CD14-positive monocyte (primary cell): ENCODE measurements at regions not wholly inside any gene's neighbourhood (a gene's known extent, or its start where the extent isn't known, plus 50 kb on each side); places are given as distances from the start of the nearest gene placed in this dataset.

ENCODE experiments used
- DNase-seq, 3 donors: peaks; one replicate each; pipeline ENCODE4 v3.0.0-alpha.2; 2011 to 2022
- H2AFZ ChIP-seq: 2 replicates; pipeline ENCODE4 v1.6.0; 2012; ENCODE audit warnings: mild to moderate bottlenecking, low read depth, low read length, inconsistent platforms; ENCODE audit not compliant: insufficient read depth, poor library complexity, severe bottlenecking
- H3K27ac ChIP-seq, 2 donors: 1 replicate in 1 of 2; 2 replicates in 1 of 2; pipeline ENCODE4 v1.5.1; 2012 to 2013; ENCODE audit warnings: low read length in 2 of 2, control low read depth in 1 of 2, inconsistent platforms in 1 of 2, low read depth in 1 of 2, mild to moderate bottlenecking in 1 of 2
- H3K27me3 ChIP-seq, 2 donors: one replicate each; pipeline versions ENCODE4 v1.6.0 to v1.6.1; 2011 to 2013; ENCODE audit warnings: low read length in 2 of 2; ENCODE audit not compliant: control insufficient read depth in 2 of 2, insufficient read depth in 2 of 2
- H3K36me3 ChIP-seq, 2 donors: replicated peaks in 1 of 2; 1 replicate in 1 of 2; 2 replicates in 1 of 2; pipeline versions ENCODE4 v1.5.1 to v1.6.1; 2012 to 2013; ENCODE audit warnings: low read length in 2 of 2, control low read depth in 1 of 2, inconsistent platforms in 1 of 2, mild to moderate bottlenecking in 1 of 2; ENCODE audit not compliant: insufficient read depth in 2 of 2, control insufficient read depth in 1 of 2
- H3K4me1 ChIP-seq, 2 donors: 1 replicate in 1 of 2; 2 replicates in 1 of 2; pipeline versions ENCODE4 v1.5.1 to v1.6.1; 2012 to 2013; ENCODE audit warnings: low read length in 2 of 2, control low read depth in 1 of 2, inconsistent platforms in 1 of 2, mild to moderate bottlenecking in 1 of 2, moderate library complexity in 1 of 2; ENCODE audit not compliant: insufficient read depth in 2 of 2, control insufficient read depth in 1 of 2
- H3K4me2 ChIP-seq: replicated peaks from 2 replicates; pipeline ENCODE3; 2012; ENCODE audit warnings: low read length, moderate library complexity, mild to moderate bottlenecking; ENCODE audit not compliant: poor library complexity, severe bottlenecking; ENCODE audit errors: extremely low read depth
- H3K4me3 ChIP-seq, 3 experiments: fragments of 200-600 bp in 1 of 3; sonication (generic) in 1 of 3; replicated peaks in 1 of 3; 1 replicate in 2 of 3; 2 replicates in 1 of 3; pipeline ENCODE4 v1.5.1; 2011 to 2013; ENCODE audit warnings: low read length in 3 of 3, mild to moderate bottlenecking in 3 of 3, control low read depth in 2 of 3, low read depth in 2 of 3, inconsistent platforms in 1 of 3, moderate library complexity in 1 of 3
- H3K79me2 ChIP-seq: 2 replicates; pipeline ENCODE4 v1.6.0; 2012; ENCODE audit warnings: mild to moderate bottlenecking, control low read depth, inconsistent platforms, low read length, moderate library complexity; ENCODE audit not compliant: insufficient read depth
- H3K9ac ChIP-seq: 2 replicates; pipeline ENCODE4 v1.6.0; 2017; ENCODE audit warnings: low read length, mild to moderate bottlenecking; ENCODE audit not compliant: insufficient read depth, poor library complexity, severe bottlenecking
- H3K9me3 ChIP-seq, 2 donors: replicated peaks in 1 of 2; 1 replicate in 1 of 2; 2 replicates in 1 of 2; pipeline versions ENCODE4 v1.5.1 to v1.6.1; 2012 to 2013; ENCODE audit warnings: low read length in 2 of 2, control low read depth in 1 of 2; ENCODE audit not compliant: control insufficient read depth in 1 of 2, insufficient read depth in 1 of 2
- H4K20me1 ChIP-seq: 2 replicates; pipeline ENCODE4 v1.6.0; 2012; ENCODE audit warnings: mild to moderate bottlenecking, low read length, control low read depth, moderate library complexity; ENCODE audit not compliant: insufficient read depth
- H3K27ac Mint-ChIP-seq, 7 donors: one replicate each; pipeline ENCODE4 v1.8.0; 2020; ENCODE audit warnings: mild to moderate bottlenecking in 7 of 7, mixed read lengths in 7 of 7, moderate library complexity in 6 of 7, inconsistent platforms in 2 of 7
- H3K27me3 Mint-ChIP-seq, 3 donors: one replicate each; pipeline ENCODE4 v1.8.0; 2021 to 2022; ENCODE audit warnings: low read depth in 3 of 3, mild to moderate bottlenecking in 3 of 3, mixed read lengths in 3 of 3, moderate library complexity in 3 of 3, inconsistent platforms in 1 of 3
- H3K36me3 Mint-ChIP-seq, 2 donors: one replicate each; pipeline ENCODE4 v1.8.0; 2020; ENCODE audit warnings: mixed read lengths in 2 of 2, inconsistent platforms in 1 of 2, mild to moderate bottlenecking in 1 of 2
- H3K4me1 Mint-ChIP-seq: one replicate; pipeline ENCODE4 v1.8.0; 2020; ENCODE audit warnings: mild to moderate bottlenecking, mixed read lengths
- H3K4me3 Mint-ChIP-seq, 2 donors: one replicate each; pipeline ENCODE4 v1.8.0; 2020; ENCODE audit warnings: mild to moderate bottlenecking in 2 of 2, mixed read lengths in 2 of 2, moderate library complexity in 1 of 2
- H3K9me3 Mint-ChIP-seq, 7 donors: one replicate each; pipeline ENCODE4 v1.8.0; 2020 to 2022; ENCODE audit warnings: mixed read lengths in 7 of 7, mild to moderate bottlenecking in 6 of 7, moderate library complexity in 6 of 7, inconsistent platforms in 2 of 7
- WGBS: methylation state at CpG from one replicate; pipeline ENCODE4 v1.1.5; 2013; ENCODE audit warnings: missing lambda C conversion rate; ENCODE audit not compliant: insufficient coverage; 5-methylcytosine and 5-hydroxymethylcytosine counted together
- intact Hi-C, 2 donors: fragments of 100-400 bp; cut with micrococcal nuclease; formaldehyde crosslinking; loops; one replicate each; pipeline versions ENCODE4 v1.15.0 to v1.15.1; 2023
- TF ChIP-seq, protein P1 (sequence below): fragments of 200-600 bp; IDR thresholded peaks from one replicate; pipeline ENCODE4 v1.8.0; 2022; ENCODE audit warnings: antibody characterized with exemption, mild to moderate bottlenecking

DNA sequence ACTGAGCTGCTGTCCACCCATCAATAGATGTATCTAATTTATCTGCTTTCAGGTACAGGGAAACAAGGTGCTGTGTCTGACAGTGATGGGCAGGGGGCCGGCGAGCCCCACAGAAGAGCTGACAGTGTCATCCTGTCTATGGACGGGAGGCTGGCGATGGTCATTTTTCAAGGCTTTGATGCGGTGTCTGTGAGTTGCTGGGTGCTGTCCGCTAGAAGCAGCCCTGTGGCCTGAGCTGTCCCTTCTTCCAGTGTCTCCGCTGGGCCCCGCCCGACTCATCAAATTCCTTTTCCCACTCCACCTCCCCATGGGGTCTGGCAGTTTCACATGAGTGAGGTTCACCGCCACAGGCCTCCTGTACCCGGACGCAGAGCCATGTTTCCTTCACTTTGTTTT lies 161.4 kb upstream of the PMEPA1 start:
- H3K4me3 ChIP-seq, result no peak overlapping the region
- TF ChIP-seq, protein P1, sequence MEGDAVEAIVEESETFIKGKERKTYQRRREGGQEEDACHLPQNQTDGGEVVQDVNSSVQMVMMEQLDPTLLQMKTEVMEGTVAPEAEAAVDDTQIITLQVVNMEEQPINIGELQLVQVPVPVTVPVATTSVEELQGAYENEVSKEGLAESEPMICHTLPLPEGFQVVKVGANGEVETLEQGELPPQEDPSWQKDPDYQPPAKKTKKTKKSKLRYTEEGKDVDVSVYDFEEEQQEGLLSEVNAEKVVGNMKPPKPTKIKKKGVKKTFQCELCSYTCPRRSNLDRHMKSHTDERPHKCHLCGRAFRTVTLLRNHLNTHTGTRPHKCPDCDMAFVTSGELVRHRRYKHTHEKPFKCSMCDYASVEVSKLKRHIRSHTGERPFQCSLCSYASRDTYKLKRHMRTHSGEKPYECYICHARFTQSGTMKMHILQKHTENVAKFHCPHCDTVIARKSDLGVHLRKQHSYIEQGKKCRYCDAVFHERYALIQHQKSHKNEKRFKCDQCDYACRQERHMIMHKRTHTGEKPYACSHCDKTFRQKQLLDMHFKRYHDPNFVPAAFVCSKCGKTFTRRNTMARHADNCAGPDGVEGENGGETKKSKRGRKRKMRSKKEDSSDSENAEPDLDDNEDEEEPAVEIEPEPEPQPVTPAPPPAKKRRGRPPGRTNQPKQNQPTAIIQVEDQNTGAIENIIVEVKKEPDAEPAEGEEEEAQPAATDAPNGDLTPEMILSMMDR, result no peak
- no peak overlapping the region for H2AFZ ChIP-seq
- Mint-ChIP-seq H3K4me1 (no peaks in the 10 kb centered on the region), H3K9me3 (peaks cover 0 to 19% (median 5%) of the 10 kb centered on the region in 7 donors), H3K27me3 (peaks cover 0 to 6% (median 3%) of the 10 kb centered on the region in 3 donors), H3K4me3 (no peak overlapping the region), H3K36me3 (no peaks in the 10 kb centered on the region), H3K27ac (no peak overlapping the region)
- intact Hi-C loops, result no loop called here
- H3K9me3 ChIP-seq, result peaks cover 0 to 10% of the 10 kb centered on the region in 2 donors
- no peak overlapping the region for H3K9ac ChIP-seq
- H3K27ac ChIP-seq, result no peak overlapping the region
- H3K79me2 ChIP-seq, result no peaks in the 10 kb centered on the region
- H3K27me3 ChIP-seq, result no peaks in the 10 kb centered on the region
- no peaks in the 10 kb centered on the region for H4K20me1 ChIP-seq
- no peaks in the 10 kb centered on the region for H3K4me1 ChIP-seq
- no peak overlapping the region for H3K4me2 ChIP-seq
- DNase-seq, result no peak
- H3K36me3 ChIP-seq, result no peaks in the 10 kb centered on the region
- WGBS, result 96% methylated on average over 12 of the region's 12 CpGs

DNA sequence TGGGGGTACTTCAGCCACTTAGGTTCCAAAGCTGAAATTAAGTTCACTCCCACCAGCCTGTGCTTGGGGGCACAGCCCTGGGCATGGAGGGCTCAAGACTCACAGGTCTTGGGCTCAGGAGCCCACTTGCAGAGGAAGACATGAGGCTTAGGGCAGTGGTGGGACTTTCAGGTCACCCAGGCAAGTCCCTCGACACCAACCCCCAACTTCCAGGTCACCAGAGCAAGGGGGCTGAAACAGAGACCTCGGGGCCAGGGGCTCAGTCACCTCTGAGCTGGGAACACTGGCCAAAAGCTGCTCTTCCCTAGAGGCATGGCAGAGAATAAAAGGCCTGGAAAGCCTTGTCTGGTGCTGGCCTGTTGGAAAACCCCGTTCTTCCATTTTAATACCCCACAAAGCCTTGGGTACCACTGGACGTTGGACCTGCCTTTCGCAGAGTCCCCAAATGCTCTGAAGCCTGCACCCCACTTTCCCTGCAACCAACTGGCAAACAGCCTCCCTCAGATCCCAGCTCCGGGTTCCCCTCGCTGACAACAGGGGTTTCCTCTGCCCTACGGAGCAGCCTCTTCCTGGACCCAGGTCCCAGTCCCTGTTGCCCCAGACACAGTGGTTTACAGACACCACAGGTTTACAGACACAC lies 160.9 kb upstream of the PMEPA1 start:
- H3K4me1 ChIP-seq, result no peaks in the 10 kb centered on the region
- Mint-ChIP-seq H3K27ac (no peak overlapping the region), H3K4me1 (no peaks in the 10 kb centered on the region), H3K9me3 (peaks cover 0 to 19% (median 5%) of the 10 kb centered on the region in 7 donors), H3K4me3 (no peak overlapping the region), H3K36me3 (no peaks in the 10 kb centered on the region), H3K27me3 (peaks cover 0 to 7% (median 4%) of the 10 kb centered on the region in 3 donors)
- H3K79me2 ChIP-seq, result no peaks in the 10 kb centered on the region
- 89% methylated on average over 3 of the region's 8 CpGs for WGBS
- H3K4me3 ChIP-seq, result no peak overlapping the region
- H3K27me3 ChIP-seq, result no peaks in the 10 kb centered on the region
- DNase-seq, result no peak
- intact Hi-C loops, result no loop called here
- peaks cover 0 to 10% of the 10 kb centered on the region in 2 donors for H3K9me3 ChIP-seq
- H3K36me3 ChIP-seq, result no peaks in the 10 kb centered on the region
- no peak overlapping the region for H2AFZ ChIP-seq
- H3K9ac ChIP-seq, result no peak overlapping the region
- no peaks in the 10 kb centered on the region for H4K20me1 ChIP-seq
- no peak overlapping the region for H3K4me2 ChIP-seq
- no peak overlapping the region for H3K27ac ChIP-seq
- TF ChIP-seq, protein P1, result no peak
